Activated gamma-delta T cell treated with Interleukin-2 at 50 U/mL for 16 hours (primary cell): ENCODE measurements at regions not wholly inside any gene's neighbourhood (a gene's known extent, or its start where the extent isn't known, plus 50 kb on each side); places are given as distances from the start of the nearest gene placed in this dataset.
"Not testable (repeated sequence)": the region's sequence is repeated elsewhere in the genome, so short reads cannot be mapped to it uniquely, and the experiment has no call there.

ENCODE experiments used
- DNase-seq: peaks from one replicate; pipeline ENCODE4 v3.0.0-alpha.2; 2020

DNA sequence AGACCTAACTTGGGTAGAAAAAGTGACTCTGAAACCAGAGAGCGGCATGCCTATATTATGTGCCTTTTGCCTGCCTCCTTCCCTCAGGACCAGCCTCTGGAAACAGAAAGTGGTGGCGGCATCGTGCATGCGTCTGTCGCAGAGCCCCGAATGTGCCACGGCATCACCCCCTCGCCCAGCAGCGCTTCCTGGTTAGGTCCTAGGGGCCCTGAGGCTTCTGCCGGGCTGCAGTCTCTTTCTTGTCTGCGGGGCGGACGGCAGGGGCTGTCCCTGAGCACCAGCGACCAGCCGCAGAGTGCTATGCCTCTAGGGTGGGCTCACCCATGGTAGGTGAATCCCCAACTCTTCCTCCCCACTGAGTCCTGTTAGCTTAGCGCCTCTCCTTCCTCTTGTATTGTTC is 68.7 kb downstream of the VSIG4 start:
- no peak for DNase-seq

DNA sequence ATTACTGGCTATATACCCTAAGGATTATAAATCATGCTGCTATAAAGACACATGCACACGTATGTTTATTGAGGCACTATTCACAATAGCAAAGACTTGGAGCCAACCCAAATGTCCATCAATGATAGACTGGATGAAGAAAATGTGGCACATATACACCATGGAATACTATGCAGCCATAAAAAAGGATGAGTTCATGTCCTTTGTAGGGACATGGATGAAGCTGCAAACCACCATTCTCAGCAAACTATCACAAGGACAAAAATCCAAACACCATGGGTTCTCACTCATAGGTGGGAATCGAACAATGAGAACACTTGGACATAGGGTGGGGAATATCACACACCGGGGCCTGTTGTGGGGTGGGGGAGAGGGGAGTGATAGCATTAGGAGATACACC is 72.7 kb downstream of the VSIG4 start:
- not testable (repeated sequence) for DNase-seq

DNA sequence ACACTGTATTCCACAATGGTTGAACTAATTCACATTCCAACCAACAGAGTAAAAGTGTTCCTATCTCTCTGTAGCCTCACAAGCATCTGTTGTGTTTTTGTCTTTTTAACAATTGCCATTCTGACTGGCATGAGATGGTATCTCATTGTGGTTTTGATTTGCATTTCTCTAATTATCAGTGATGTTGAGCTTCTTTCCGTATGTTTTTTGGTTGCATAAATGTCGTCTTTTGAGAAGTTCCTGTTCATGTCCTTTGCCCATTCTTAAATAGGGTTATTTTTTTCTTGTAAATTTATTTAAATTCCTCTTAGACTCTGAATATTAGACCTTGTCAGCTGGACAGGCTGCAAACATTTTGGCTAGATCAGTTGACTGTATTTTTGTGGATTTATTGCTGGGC is 78.2 kb downstream of the VSIG4 start:
- DNase-seq: no peak

DNA sequence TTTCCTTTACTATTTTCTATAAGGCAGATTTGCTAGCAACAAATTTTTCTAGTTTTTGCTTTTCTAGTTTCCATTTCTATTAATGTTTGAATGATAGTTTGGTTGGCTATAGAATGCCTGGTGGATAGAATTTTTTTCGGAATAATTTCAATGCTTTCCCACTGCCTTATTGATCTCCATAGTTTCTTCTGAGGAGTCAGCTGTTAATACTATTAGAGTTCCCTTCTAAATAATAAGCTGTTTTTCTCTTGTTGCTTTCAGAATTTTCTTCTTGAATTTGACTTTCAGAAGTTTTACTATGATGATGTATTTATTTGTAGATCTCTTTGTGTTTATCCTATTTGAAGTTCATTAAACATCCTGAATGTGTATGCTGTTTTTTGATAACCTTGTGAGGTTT is 91.8 kb downstream of the VSIG4 start:
- no peak for DNase-seq

DNA sequence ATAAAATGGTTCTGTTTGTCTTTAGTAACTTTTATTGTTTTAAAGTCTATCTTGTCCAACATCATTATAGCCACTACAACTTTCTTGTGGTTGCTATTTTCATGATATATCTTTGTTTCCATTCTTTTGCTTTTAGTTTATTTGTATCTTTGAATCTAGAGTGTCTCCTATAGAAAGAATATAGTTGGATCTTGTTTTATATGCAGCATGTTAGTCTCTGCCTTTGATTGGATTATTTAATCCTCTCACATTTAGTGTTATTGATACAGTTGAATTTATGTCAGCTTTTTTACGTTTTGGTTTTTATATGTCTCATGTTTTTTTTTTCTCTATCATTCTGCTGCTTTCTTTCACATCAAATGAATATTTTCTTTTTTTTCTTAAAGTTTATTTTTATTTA is 98.1 kb downstream of the VSIG4 start:
- no peak for DNase-seq

DNA sequence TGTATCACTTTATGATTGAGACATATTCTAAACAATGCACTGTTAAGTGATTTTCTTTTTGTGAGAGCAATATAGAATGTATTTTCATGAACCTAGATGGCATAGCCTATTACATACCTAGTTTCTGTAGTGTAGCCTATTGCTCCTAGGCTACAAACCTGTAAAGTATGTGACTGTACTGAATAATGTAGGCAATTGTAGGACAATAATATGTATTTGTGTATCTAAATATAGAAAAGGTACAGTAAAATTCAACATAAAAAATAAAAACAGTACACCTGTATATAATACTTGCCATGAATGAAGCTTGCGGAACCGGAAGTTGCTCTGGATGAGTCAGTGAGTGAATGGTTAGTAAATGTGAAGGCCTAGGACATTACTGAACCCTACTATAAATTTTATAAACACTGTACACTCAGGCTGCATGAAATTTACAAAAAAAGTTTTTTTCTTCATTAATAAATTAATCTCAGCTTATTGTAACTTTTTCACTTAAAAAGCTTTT is 106.7 kb downstream of the VSIG4 start:
- DNase-seq: no peak

DNA sequence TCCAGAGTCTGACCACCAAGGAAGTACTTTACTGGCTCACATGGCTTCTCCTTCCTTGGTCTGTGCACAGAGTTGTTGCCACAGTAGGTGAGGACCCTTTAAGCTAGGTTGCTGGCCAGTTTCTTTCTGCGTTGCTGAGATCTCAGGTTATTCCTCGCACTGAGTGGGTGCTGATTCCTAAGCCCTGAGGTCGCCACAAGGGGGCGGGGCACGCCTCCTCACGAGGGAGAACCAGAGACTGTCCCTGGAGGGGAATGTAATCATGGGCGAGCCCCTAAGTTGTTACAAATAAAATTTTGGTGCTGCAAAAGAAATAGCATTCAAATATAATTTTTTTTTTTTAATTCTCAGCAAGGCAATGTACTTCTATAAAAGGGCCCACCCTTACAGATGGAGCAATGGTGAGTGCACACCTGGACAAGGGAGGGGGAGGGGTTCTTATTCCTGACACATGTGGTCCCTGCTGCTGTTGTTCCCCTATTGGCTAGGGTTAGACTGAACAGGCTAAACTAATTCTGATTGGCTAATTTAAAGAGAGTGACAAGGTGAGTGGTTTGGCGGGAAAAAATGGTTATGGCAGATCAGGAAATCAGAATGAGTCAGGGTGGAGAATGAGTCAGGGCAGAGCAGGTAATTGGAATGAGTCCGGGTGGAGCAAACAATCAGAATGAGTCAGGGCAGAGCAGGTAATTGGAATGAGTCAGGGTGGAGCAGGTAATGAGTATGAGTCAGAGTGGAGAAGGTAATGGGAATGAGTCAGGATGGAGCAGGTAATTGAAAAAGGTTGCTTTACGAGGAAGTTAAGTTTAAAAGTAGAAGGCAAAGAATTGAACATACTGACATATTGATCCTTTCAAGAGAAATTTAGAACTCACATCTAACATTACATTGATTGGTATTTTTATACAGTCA is 107.5 kb downstream of the VSIG4 start:
- DNase-seq: no peak

DNA sequence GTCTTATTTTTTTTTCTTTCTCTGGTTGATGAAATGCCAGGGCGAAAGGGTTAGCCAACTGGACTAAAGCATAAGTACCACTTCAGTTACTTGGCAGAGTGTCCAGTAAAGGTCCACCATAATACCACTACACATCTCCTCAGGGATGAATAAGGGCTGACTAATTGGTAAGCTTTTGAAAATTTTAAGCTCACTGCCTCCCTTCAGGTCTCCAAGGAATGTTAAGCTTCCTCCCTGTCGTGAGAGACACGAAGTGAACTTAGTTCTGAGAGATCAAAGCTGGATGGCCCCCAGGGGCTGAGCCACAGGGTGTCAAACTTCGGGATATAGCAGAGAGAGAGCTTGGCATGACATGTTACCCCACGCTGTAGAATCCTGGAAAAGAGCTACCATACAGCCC is 111.4 kb downstream of the VSIG4 start:
- no peak for DNase-seq

DNA sequence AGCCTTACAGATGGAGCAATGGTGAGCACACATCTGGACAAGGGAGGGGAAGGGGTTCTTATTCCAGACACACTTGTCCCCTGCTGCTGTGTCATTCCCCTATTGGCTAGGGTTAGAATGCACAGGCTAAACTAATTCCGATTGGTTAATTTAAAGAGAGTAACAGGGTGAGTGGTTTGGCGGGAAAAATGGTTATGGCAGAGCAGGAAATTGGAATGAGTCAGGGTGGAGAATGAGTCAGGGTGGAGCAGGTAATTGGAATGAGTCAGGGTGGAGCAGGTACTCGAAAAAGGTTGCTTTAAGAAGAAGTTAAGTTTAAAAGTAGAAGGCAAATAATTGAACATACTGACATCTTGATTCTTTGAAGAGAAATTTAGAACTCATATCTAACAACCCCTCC is 112.5 kb downstream of the VSIG4 start:
- DNase-seq: not testable (repeated sequence)

DNA sequence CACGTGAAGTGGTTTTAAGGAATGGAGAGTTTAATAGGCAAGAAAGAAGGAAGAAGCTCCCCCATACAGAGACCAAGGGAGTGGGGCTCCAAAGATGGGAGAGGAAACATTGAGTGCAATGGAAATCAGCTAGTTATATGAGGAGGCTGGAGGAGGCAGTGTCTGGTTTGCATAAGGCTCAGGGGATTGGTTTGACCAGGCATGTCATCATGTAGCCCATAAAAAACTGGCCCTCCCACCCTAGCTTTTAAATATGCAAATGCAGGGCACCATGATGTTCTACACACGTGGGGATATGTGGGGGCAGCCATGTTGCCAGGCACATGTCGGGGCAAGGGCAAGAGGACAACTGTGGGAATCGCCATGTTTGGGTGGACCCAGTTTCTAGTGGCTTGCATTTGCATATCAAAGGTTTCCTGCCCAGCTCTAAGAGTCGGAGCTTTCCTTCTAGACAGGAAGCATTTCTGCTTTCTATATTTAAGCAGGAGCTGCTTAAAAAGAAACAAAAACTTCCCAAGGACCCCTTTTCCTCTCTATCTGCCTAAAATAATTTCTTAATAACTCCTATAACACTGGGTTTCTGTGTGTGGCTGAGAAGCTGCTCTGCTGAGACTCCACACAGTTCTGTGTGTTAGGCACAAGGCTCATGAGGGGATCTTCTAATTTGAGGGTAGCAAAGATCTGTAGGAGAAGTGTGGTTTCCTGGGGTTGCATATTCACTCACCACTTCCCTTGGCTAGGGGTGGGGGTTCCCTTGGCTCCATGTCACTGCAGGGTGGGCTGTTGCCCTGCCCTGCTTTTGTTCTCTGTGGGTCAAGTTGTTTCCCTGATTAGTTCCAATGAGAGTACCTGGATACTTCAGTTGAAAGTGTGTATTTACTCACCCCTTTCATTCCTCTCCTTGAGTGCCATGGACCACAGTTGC is 113.5 kb downstream of the VSIG4 start:
- DNase-seq: peak; percentile 36

DNA sequence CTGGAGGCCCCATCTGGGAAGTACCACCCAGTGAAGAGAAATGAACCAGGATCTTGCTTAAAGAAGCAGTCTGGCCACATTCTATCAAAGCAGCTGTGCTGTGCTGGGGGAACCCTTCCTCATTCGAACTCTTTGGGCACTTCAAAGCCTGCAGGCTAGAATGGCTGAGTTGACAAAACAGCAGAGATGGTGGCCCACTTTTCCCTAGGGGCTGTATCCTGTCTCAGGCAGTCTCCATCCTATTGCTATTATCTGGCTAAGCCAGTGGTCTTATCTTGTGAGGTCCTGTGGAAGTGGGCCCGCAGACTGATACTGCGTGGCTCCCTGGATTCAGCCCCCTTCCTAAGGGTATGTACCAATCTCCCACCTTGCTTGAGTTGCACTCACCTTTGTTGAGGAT is 114.3 kb downstream of the VSIG4 start:
- DNase-seq: no peak

DNA sequence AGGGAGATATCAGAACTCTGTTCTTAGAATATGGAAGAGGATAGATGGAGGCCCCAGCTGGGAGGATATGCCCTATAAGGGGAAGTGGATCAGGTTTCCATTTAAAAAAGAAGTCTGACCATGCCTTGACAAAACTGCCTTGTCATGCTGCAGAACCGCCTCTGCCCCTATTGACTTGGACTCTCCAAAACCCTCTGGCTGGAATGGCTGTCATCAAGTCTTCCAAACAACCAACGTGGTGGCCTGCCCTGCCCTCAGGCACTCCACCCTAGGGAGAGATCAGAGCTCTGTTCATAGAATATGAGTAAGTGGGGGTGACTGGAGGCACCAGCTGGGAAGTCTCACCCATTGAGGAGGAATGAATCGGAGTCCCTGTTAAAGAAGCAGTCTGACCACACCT is 114.9 kb downstream of the VSIG4 start:
- no peak for DNase-seq

DNA sequence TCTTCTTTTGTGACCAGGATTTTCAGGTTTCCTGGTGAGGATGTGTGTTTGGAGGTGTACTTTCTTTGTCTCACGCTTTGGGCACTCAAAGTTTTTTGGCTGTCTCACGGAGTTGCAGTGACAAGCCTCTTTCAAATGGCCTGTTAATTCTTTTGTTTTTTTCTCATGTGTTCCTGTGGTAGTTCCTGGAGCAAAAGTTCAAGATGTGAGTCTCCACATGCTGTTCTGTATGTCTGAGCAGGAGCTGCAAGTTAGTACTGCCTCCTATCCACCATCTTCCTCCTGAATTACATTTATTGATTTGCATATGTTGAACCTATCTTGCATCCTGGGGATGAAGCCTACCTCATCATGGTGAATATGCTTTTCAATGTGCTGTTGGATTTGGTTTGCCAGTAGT is 118.5 kb downstream of the VSIG4 start:
- DNase-seq: no peak

DNA sequence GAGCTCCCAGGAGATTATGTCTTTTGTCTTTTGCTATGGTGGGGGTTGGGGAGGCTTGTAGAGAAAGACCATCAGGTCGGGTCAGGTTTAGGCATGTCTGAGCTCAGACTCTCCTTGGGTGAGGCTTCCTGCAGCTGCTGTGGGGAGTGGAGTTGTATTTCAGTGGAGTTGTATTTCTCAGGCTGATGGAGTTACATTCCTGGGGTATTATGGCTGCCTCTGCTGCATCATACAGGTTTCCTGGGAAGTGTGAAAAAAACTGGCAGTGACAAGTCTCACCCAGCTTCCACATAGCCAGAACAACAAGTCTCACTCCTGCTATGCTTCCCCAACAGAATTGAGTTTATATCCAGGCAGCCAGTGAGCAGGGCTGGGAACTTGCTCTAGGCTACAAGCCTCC is 119.3 kb downstream of the VSIG4 start:
- no peak for DNase-seq

DNA sequence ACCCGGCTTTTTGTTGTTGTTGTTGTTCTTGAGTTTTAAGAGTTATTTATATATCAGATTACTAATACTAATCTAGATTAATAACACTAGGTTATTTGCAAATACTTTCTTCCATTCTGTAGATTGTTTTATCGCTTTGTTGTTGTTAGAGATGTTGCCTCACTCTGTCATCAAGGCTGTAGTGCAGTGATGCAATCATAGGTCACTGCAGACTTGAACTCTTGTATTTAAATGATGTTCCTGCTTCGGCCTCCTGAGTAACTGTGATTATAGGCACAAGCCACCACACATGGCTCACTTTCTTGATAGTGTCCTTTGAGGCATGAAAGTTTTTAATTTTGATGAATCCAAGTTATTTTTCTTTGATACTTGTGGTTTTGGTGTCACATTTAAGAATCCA is 129.0 kb downstream of the VSIG4 start:
- DNase-seq: no peak

DNA sequence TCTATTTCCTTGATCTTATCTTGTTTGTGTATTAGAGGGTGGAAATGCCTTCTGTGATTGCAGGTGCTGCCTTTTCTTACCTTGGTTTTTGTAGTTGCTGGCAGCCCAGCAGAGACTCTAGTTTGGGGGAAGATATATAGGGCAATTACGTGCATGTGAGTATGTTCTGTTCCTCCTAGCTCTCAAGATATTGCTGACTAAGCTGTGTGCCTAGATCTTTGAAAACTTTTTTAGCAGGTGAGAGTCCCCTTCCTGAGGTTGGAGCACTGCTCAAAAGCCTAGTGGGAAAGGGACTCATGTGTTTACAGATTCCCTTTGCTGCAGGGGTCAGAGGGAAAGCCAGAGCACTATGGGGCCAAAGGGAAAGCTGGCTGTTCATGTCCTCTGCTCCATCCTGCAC is 136.1 kb downstream of the VSIG4 start:
- no peak for DNase-seq

DNA sequence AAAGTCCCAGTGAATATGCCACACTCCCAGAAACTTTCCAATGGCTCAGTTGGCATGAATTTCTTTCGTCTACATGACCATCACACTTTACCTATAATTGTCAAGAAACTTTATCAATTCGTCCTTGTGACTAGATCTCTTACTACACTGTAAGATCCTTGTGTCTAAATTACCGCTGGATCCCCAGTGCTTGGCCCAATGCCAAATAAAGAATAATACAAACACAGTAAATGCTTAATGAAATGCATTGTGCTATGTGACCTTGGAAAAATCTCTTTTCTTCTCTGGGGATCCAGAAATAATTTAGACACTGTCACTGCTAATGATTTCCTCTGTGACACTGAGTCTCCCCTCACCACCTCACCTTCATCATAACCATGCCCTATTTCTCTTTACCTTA is 137.9 kb downstream of the VSIG4 start:
- DNase-seq: no peak

DNA sequence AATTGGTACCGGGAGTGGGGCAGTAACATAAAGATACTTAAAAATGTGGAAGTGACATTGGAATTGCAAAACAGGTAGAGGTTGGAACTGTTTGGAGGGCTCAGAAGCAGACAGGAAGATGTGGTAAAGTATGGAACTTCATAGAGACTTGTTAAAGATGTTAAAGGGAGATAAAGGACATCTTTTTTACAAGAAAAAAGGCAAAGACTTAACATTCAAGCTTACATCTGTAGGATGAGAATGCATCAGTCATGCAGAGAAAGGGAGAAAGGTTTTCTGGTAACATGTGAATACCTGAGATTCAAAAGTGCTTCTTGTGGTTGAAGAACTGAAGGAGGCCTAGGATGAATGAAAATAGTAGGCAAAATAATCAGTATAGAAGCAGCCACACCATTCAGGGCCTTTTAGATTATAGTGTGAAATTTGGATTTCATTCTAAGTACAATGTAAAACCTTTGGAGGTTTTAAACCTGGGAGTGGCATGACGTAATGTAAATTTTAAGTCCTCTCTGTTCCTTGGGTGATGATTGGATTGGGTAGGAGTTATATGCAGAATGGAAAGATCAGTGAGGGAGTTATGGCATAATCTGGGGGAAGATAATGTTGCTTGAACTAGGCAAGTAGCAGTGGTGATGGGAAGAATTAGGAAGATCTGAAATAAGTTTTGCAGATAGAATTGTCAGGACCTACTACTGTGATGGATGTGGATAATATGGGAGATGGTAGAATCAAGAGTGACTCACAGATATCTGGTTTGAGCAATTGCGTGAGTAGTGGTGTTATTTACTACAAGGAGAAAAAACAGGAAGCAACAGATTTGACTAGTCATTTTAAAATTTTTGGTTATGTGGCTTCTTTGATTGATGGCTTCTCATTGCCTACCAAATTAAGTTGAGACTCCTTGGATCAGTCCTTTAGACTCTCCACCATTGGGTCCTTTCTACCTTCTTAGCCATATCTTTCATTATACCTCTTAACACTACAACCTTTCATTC is 138.7 kb downstream of the VSIG4 start:
- no peak for DNase-seq

DNA sequence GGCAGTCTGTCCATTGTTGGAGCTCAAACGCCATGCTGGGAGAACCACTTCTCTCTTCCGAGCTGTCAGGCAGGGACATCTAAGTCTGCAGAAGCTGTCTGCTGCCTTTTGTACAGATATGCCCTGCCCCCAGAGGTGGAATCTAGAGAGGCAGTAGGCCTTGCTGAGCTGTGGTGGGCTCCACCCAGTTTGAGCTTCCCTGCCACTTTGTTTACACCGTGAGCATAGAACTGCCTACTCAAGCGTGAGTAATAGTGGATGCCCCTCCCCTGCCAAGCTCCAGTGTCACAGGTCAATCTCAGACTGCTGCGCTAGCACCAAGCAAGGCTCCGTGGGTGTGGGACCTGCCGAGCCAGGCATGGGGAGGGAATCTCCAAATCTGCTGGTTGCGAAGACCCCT is 145.7 kb downstream of the VSIG4 start:
- no peak for DNase-seq

DNA sequence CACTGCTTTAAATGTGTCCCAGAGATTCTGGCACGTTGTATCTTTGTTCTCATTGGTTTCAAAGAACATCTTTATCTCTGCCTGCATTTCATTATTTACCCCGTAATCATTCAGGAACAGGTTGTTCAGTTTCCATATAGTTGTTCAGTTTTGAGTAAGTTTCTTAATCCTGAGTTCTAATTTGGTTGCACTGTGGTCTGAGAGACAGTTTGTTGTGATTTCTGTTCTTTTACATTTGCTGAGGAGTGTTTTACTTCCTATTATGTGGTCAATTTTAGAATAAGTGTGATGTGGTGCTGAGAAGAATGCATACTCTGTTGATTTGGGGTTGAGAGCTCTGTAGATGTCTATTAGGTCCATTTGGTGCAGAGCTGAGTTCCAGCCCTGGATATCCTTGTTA is 148.1 kb downstream of the VSIG4 start:
- DNase-seq: not testable (repeated sequence)

DNA sequence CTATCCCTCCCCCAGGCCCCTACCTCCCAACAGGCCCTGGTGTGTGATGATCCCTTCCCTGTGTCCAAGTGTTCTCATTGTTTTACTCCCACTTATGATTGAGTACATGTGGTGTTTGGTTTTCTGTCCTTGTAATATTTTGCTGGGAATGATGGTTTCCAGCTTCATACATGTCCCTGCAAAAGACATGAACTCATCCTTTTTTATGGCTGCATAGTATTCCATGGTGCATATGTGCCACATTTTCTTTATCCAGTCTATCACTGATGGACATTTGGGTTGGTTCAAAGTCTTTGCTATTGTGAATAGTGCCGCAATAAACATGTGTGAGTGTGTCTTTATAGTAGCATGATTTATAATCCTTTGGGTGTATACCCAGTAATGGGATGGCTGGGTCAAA is 151.7 kb downstream of the VSIG4 start:
- not testable (repeated sequence) for DNase-seq

DNA sequence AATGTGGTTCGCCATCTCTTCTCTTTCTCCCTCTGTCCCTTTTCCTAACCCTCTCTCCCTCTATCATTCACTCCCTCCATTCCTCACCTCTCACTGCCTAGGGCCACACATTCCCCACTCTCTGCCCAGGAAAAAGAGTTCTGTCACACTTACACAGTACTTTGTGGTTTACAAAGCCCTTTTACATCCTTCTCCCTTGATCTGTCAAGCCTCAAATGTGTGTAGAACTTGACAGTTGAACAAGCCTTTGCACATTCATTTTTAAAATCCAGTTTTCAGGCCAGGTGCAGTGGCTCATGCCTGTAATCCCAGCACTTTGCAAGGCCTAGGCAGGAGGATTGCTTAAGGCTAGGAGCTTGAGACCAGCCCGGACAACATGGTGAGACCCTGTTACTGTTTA is 156.3 kb downstream of the VSIG4 start:
- DNase-seq: no peak
